ENCODE measurements at regions not wholly inside any gene's neighbourhood (a gene's known extent, or its start where the extent isn't known, plus 50 kb on each side); places are given as distances from the start of the nearest gene placed in this dataset.

- Histone ChIP-seq H3K4me2 (replicated peaks; ENCODE audit: extremely low read depth, low read length, poor library complexity, severe bottlenecking) (no peak overlapping the region), H3K27me3 (ENCODE audit: control insufficient read depth in 2 of 2, insufficient read depth in 2 of 2, low read length in 2 of 2) (no peaks in the 10 kb centered on the region), H3K36me3 (replicated peaks in 1 of 2; ENCODE audit: control insufficient read depth in 1 of 2, insufficient read depth in 2 of 2, low read length in 2 of 2) (no peaks in the 10 kb centered on the region), H3K9me3 (replicated peaks in 1 of 2; ENCODE audit: control insufficient read depth in 1 of 2, insufficient read depth in 1 of 2, low read length in 2 of 2) (peaks cover 14 to 25% of the 10 kb centered on the region in 2 donors), H3K79me2 (ENCODE audit: insufficient read depth, low read length) (no peaks in the 10 kb centered on the region), H3K4me1 (ENCODE audit: control insufficient read depth in 1 of 2, insufficient read depth in 2 of 2, low read length in 2 of 2) (no peaks in the 10 kb centered on the region), H3K4me3 (replicated peaks in 1 of 3; ENCODE audit: low read depth in 2 of 3, low read length in 3 of 3) (no peak overlapping the region), H2AFZ (ENCODE audit: insufficient read depth, low read depth, low read length, poor library complexity, severe bottlenecking) (no peak overlapping the region), H3K9ac (ENCODE audit: insufficient read depth, low read length, poor library complexity, severe bottlenecking) (no peak overlapping the region), H3K27ac (ENCODE audit: low read depth in 1 of 2, low read length in 2 of 2) (no peak overlapping the region), H4K20me1 (ENCODE audit: insufficient read depth, low read length) (no peaks in the 10 kb centered on the region)
- no peak for DNase-seq
- Mint-ChIP-seq H3K9me3 (peaks cover 10 to 26% (median 17%) of the 10 kb centered on the region in 7 donors), H3K36me3 (no peaks in the 10 kb centered on the region), H3K27me3 (ENCODE audit: low read depth in 3 of 3) (no peaks in the 10 kb centered on the region), H3K27ac (no peak overlapping the region), H3K4me3 (no peak overlapping the region), H3K4me1 (no peaks in the 10 kb centered on the region)
- WGBS (ENCODE audit: insufficient coverage): 100% methylated on average over 1 of the region's 3 CpGs
- intact Hi-C loops (cut with micrococcal nuclease): no loop called here
- TF ChIP-seq CTCF (IDR thresholded peaks at IDR 0.05): no peak
Measured at GRCh38 chr14:22329371-22329770, 259.7 kb downstream of the DAD1 start.

GRCh38 chr14:22325676-22326400 is 263.2 kb downstream of the DAD1 start:
- no peaks in the 10 kb centered on the region for H3K79me2 ChIP-seq (ENCODE audit: insufficient read depth, low read length)
- H3K27me3 ChIP-seq (ENCODE audit: control insufficient read depth in 2 of 2, insufficient read depth in 2 of 2, low read length in 2 of 2): no peaks in the 10 kb centered on the region
- no peak overlapping the region for H3K27ac ChIP-seq (ENCODE audit: low read depth in 1 of 2, low read length in 2 of 2)
- TF ChIP-seq CTCF (IDR thresholded peaks at IDR 0.05): no peak
- H4K20me1 ChIP-seq (ENCODE audit: insufficient read depth, low read length): no peaks in the 10 kb centered on the region
- no peak overlapping the region for H3K27ac Mint-ChIP-seq
- peaks cover 14 to 25% of the 10 kb centered on the region in 2 donors for H3K9me3 ChIP-seq (replicated peaks in 1 of 2; ENCODE audit: control insufficient read depth in 1 of 2, insufficient read depth in 1 of 2, low read length in 2 of 2)
- no peak for DNase-seq
- no peaks in the 10 kb centered on the region for H3K4me1 Mint-ChIP-seq
- H3K4me2 ChIP-seq (replicated peaks; ENCODE audit: extremely low read depth, low read length, poor library complexity, severe bottlenecking): no peak overlapping the region
- no peak overlapping the region for H3K4me3 Mint-ChIP-seq
- no peak overlapping the region for H3K9ac ChIP-seq (ENCODE audit: insufficient read depth, low read length, poor library complexity, severe bottlenecking)
- H3K36me3 ChIP-seq (replicated peaks in 1 of 2; ENCODE audit: control insufficient read depth in 1 of 2, insufficient read depth in 2 of 2, low read length in 2 of 2): no peaks in the 10 kb centered on the region
- H3K4me3 ChIP-seq (replicated peaks in 1 of 3; ENCODE audit: low read depth in 2 of 3, low read length in 3 of 3): no peak overlapping the region
- H2AFZ ChIP-seq (ENCODE audit: insufficient read depth, low read depth, low read length, poor library complexity, severe bottlenecking): no peak overlapping the region
- intact Hi-C loops (cut with micrococcal nuclease): no loop called here
- peaks cover 0 to 5% (median 3%) of the 10 kb centered on the region in 3 donors for H3K27me3 Mint-ChIP-seq (ENCODE audit: low read depth in 3 of 3)
- WGBS (ENCODE audit: insufficient coverage): no CpG with 5 or more reads among the region's 2 CpGs
- H3K36me3 Mint-ChIP-seq: no peaks in the 10 kb centered on the region
- H3K4me1 ChIP-seq (ENCODE audit: control insufficient read depth in 1 of 2, insufficient read depth in 2 of 2, low read length in 2 of 2): no peaks in the 10 kb centered on the region
- peaks cover 10 to 25% (median 16%) of the 10 kb centered on the region in 7 donors for H3K9me3 Mint-ChIP-seq

Measured in CD14-positive monocyte (primary cell).